H7 (cell line): ENCODE measurements at regions not wholly inside any gene's neighbourhood (a gene's known extent, or its start where the extent isn't known, plus 50 kb on each side); places are given as distances from the start of the nearest gene placed in this dataset.

Experiments
- DNase-seq: peaks from one replicate; pipeline ENCODE4 v3.0.0; 2012
- H3K27me3 ChIP-seq: 2 replicates; pipeline ENCODE4 v1.6.0; 2011; ENCODE audit warnings: mild to moderate bottlenecking, low read length; ENCODE audit not compliant: control insufficient read depth, insufficient read depth
- H3K36me3 ChIP-seq: replicated peaks from 2 replicates; pipeline ENCODE4 v1.5.1; 2011; ENCODE audit warnings: low read length; ENCODE audit not compliant: control insufficient read depth, insufficient read depth
- H3K4me3 ChIP-seq: 2 replicates; pipeline ENCODE4 v1.5.1; 2011; ENCODE audit warnings: low read depth, mild to moderate bottlenecking, control low read depth, low read length, moderate library complexity; ENCODE audit not compliant: insufficient read depth

GRCh38 chr5:124446120-124446519, 300.3 kb downstream of the ZNF608 start:
- Histone ChIP-seq H3K4me3 (no peak overlapping the region), H3K36me3 (no peaks in the 10 kb centered on the region), H3K27me3 (no peaks in the 10 kb centered on the region)
- no peak for DNase-seq

DNA sequence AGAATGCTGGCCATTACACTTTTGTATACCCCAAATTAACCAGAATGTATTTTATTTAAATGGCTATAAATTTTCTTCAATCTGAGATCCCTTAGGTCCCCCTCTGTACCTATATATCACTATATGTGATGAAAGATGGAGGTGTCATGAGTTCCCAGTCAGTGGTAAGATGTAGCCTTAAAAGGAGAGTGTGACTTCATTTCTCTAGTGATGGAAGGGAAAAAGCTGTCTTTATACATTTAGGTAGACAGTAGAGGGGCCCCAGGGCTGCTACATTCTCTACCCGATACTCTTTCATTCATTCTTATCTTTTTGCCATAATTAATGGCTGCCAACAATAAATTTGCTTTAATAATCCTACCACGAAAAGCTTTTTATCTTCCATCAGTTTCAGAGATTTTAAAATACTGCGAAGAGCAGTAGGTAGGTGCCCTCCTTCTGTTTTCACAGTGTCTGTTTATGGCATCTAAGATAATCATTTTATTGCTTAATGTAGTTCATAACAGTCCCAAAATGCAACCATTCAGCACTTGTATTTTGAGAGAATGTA, 301.3 kb downstream of the ZNF608 start:
- Histone ChIP-seq H3K4me3 (no peak overlapping the region), H3K27me3 (no peaks in the 10 kb centered on the region), H3K36me3 (no peaks in the 10 kb centered on the region)
- DNase-seq = no peak

DNA sequence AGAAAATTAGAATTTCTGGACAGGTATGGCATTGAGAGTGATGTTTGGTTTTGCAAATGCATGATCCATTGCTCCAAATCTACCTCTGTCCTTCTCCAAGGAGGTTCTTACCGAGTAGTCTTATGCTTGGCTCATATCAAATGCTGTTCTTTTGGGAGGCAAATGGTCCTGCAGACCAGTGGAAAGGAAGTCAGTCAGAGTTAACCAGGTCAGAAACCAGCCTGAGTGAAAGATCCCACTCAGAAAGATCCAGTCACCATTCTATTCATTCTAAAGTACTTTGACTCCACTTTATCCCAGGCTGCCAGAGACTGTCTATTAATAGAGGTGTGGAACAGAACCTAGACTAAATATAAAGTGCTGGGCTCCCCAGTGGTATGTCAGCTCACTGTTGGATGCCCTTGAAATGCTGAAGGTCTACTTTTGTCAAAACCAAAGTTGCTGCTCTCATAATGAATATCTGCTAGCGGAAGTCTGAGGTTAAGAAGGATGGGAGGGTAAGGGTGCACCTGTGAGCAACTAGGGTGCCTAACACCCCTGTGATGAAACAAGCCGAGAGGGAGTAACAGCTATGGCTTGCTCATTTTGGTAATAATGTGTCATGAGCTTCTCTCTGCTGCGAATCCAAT, 302.2 kb downstream of the ZNF608 start:
- DNase-seq = no peak
- Histone ChIP-seq H3K4me3 (no peak overlapping the region), H3K27me3 (no peaks in the 10 kb centered on the region), H3K36me3 (no peaks in the 10 kb centered on the region)

GRCh38 chr5:124440471-124440870, 306.0 kb downstream of the ZNF608 start:
- H3K27me3 ChIP-seq = no peaks in the 10 kb centered on the region
- no peaks in the 10 kb centered on the region for H3K36me3 ChIP-seq
- DNase-seq = no peak
- no peak overlapping the region for H3K4me3 ChIP-seq

GRCh38 chr5:124439609-124440008, 306.8 kb downstream of the ZNF608 start:
- Histone ChIP-seq H3K36me3 (no peaks in the 10 kb centered on the region), H3K27me3 (no peaks in the 10 kb centered on the region), H3K4me3 (no peak overlapping the region)
- no peak for DNase-seq

DNA sequence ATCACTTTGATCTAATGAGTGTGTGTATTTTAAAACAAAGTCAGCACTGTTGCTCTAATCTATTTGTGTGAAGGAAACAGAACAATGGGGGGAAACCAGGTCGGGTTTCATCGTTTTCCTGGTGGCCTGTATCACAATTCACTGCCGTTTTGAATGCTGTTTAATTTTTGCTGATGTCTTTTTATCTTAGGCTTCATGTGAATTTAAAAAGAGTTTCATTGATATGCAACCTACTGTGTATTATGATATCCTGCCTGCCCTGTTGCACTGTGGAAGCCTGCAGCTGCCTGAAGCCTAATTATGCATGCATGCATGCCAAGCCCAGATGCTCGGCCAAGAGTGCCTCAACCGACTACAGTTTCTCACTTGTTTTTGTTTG, 307.5 kb downstream of the ZNF608 start:
- H3K36me3 ChIP-seq = no peaks in the 10 kb centered on the region
- DNase-seq = peak; percentile 25
- H3K27me3 ChIP-seq = no peaks in the 10 kb centered on the region
- H3K4me3 ChIP-seq = no peak overlapping the region

- Histone ChIP-seq H3K27me3 (no peaks in the 10 kb centered on the region), H3K4me3 (no peak overlapping the region), H3K36me3 (no peaks in the 10 kb centered on the region)
- peak; percentile 19 for DNase-seq
Measured at GRCh38 chr5:124438026-124438902, 308.2 kb downstream of the ZNF608 start.

DNA sequence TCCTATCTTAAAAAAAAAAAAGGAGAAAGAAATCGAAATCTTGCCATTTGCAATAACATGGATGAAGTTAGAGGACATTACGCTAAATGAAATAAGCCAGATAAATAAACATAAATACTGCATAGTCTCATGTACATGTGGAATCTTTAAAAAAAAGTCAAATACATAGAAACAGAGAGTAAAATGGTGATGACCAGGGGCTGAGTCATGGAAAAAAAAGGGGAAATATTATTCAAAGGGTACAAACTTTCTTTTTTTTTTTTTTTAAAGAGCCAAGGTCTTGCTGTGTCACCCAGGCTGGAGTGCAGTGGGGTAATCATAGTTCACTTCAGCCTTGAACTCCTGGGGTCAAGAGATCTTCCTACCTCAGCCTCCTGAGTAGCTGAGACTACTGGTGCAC, 310.1 kb downstream of the ZNF608 start:
- Histone ChIP-seq H3K4me3 (no peak overlapping the region), H3K27me3 (no peaks in the 10 kb centered on the region), H3K36me3 (no peaks in the 10 kb centered on the region)
- no peak for DNase-seq

- no peak for DNase-seq
- H3K36me3 ChIP-seq = no peaks in the 10 kb centered on the region
- H3K4me3 ChIP-seq = no peak overlapping the region
- H3K27me3 ChIP-seq = no peaks in the 10 kb centered on the region
Measured at GRCh38 chr5:124433170-124433569, 313.3 kb downstream of the ZNF608 start.

GRCh38 chr5:124421584-124421983, 324.9 kb downstream of the ZNF608 start:
- Histone ChIP-seq H3K36me3 (no peaks in the 10 kb centered on the region), H3K4me3 (no peak overlapping the region), H3K27me3 (no peaks in the 10 kb centered on the region)
- no peak for DNase-seq

GRCh38 chr5:124420952-124421351, 325.5 kb downstream of the ZNF608 start:
- Histone ChIP-seq H3K36me3 (no peaks in the 10 kb centered on the region), H3K27me3 (no peaks in the 10 kb centered on the region), H3K4me3 (no peak overlapping the region)
- DNase-seq = no peak

- H3K4me3 ChIP-seq = no peak overlapping the region
- H3K36me3 ChIP-seq = no peaks in the 10 kb centered on the region
- DNase-seq = no peak
- H3K27me3 ChIP-seq = no peaks in the 10 kb centered on the region
Measured at GRCh38 chr5:124419531-124419930, 326.9 kb downstream of the ZNF608 start.

GRCh38 chr5:124418390-124418789, 328.0 kb downstream of the ZNF608 start:
- Histone ChIP-seq H3K36me3 (no peaks in the 10 kb centered on the region), H3K27me3 (no peaks in the 10 kb centered on the region), H3K4me3 (no peak overlapping the region)
- no peak for DNase-seq

GRCh38 chr5:124417196-124417595, 329.2 kb downstream of the ZNF608 start:
- no peaks in the 10 kb centered on the region for H3K27me3 ChIP-seq
- H3K4me3 ChIP-seq = no peak overlapping the region
- H3K36me3 ChIP-seq = no peaks in the 10 kb centered on the region
- no peak for DNase-seq

DNA sequence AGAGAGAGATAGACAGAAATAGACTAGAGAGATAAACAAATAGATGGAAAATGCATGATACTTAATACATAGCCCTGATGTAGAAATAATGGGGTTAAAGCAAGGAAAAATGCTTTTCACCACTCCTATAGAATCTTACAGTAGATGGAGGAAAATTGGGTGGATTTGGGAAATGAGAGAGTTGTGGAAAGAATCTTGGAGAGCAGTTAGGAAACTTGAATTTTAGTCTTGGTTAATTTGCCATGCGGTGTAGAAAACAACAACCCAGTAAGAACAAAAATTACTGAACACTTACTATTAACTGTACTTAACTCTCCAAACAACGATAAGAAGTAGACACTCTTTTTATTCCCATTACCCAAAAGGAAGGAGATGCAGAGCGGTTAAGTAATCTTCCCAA, 329.8 kb downstream of the ZNF608 start:
- DNase-seq = no peak
- H3K4me3 ChIP-seq = no peak overlapping the region
- no peaks in the 10 kb centered on the region for H3K27me3 ChIP-seq
- H3K36me3 ChIP-seq = no peaks in the 10 kb centered on the region
